ENCODE measurements at regions not wholly inside any gene's neighbourhood (a gene's known extent, or its start where the extent isn't known, plus 50 kb on each side); places are given as distances from the start of the nearest gene placed in this dataset.

GRCh38 chr11:122287401-122287800 lies 171.4 kb upstream of the BLID start:
- Histone ChIP-seq H3K79me2 (ENCODE audit: control insufficient read depth, insufficient read depth, low read length) (no peaks in the 10 kb centered on the region), H3K4me2 (ENCODE audit: control insufficient read depth, extremely low read depth, insufficient read depth, low read depth, low read length) (no peak overlapping the region), H3K36me3 (ENCODE audit: control insufficient read depth in 2 of 2, extremely low read depth in 1 of 2, insufficient read depth in 2 of 2, low read length in 2 of 2) (no peaks in the 10 kb centered on the region), H2AFZ (ENCODE audit: control insufficient read depth, low read length) (no peak overlapping the region), H3K4me3 (ENCODE audit: control insufficient read depth in 2 of 3, extremely low read depth in 1 of 3, insufficient read depth in 2 of 3, low read depth in 1 of 3, low read length in 3 of 3) (no peak overlapping the region), H4K20me1 (ENCODE audit: control insufficient read depth, extremely low read depth, insufficient read depth, low read length) (no peaks in the 10 kb centered on the region), H3K27ac (ENCODE audit: control insufficient read depth, insufficient read depth, low read length) (no peak overlapping the region), H3K9ac (ENCODE audit: control insufficient read depth, extremely low read depth, insufficient read depth, low read length) (no peak overlapping the region), H3K4me1 (ENCODE audit: control insufficient read depth, extremely low read depth, insufficient read depth, low read length) (no peaks in the 10 kb centered on the region), H3K9me3 (ENCODE audit: control insufficient read depth, low read depth, low read length) (no peaks in the 10 kb centered on the region), H3K27me3 (ENCODE audit: control insufficient read depth, extremely low read depth, insufficient read depth, low read length) (no peaks in the 10 kb centered on the region), H3K9me1 (ENCODE audit: control insufficient read depth, extremely low read depth, insufficient read depth, low read length) (no peaks in the 10 kb centered on the region)
- TF ChIP-seq EZH2 (IDR thresholded peaks at IDR 0.05; ENCODE audit: low read length) (no peak), CTCF (optimal IDR thresholded peaks at IDR 0.05 in 1 of 3, IDR thresholded peaks at IDR 0.05 in 1 of 3, conservative IDR thresholded peaks at IDR 0.05 in 1 of 3; ENCODE audit: extremely low read depth in 1 of 3, insufficient read depth in 2 of 3, low read length in 3 of 3) (no peak)
- dilution Hi-C loops (cut with MboI; ENCODE audit: extremely low pct_ligation_motif_present, low sequenced_read_pairs): no loop called here
- FAIRE-seq: no peak
- no peak for DNase-seq (ENCODE audit: low read depth, low spot score)

- no peak overlapping the region for H3K4me2 ChIP-seq (ENCODE audit: control insufficient read depth, extremely low read depth, insufficient read depth, low read depth, low read length)
- H3K4me1 ChIP-seq (ENCODE audit: control insufficient read depth, extremely low read depth, insufficient read depth, low read length): no peaks in the 10 kb centered on the region
- no peaks in the 10 kb centered on the region for H3K79me2 ChIP-seq (ENCODE audit: control insufficient read depth, insufficient read depth, low read length)
- no peak overlapping the region for H3K9ac ChIP-seq (ENCODE audit: control insufficient read depth, extremely low read depth, insufficient read depth, low read length)
- no peak overlapping the region for H3K27ac ChIP-seq (ENCODE audit: control insufficient read depth, insufficient read depth, low read length)
- no peaks in the 10 kb centered on the region for H3K9me3 ChIP-seq (ENCODE audit: control insufficient read depth, low read depth, low read length)
- no peak for TF ChIP-seq EZH2 (IDR thresholded peaks at IDR 0.05; ENCODE audit: low read length)
- dilution Hi-C loops (cut with MboI; ENCODE audit: extremely low pct_ligation_motif_present, low sequenced_read_pairs): no loop called here
- no peaks in the 10 kb centered on the region for H4K20me1 ChIP-seq (ENCODE audit: control insufficient read depth, extremely low read depth, insufficient read depth, low read length)
- H3K27me3 ChIP-seq (ENCODE audit: control insufficient read depth, extremely low read depth, insufficient read depth, low read length): no peaks in the 10 kb centered on the region
- FAIRE-seq (no peak), DNase-seq (ENCODE audit: low read depth, low spot score) (no peak)
- H3K36me3 ChIP-seq (ENCODE audit: control insufficient read depth in 2 of 2, extremely low read depth in 1 of 2, insufficient read depth in 2 of 2, low read length in 2 of 2): no peaks in the 10 kb centered on the region
- H2AFZ ChIP-seq (ENCODE audit: control insufficient read depth, low read length): no peak overlapping the region
- no peaks in the 10 kb centered on the region for H3K9me1 ChIP-seq (ENCODE audit: control insufficient read depth, extremely low read depth, insufficient read depth, low read length)
- H3K4me3 ChIP-seq (ENCODE audit: control insufficient read depth in 2 of 3, extremely low read depth in 1 of 3, insufficient read depth in 2 of 3, low read depth in 1 of 3, low read length in 3 of 3): no peak overlapping the region
Measured at GRCh38 chr11:122285070-122285988, 169.3 kb upstream of the BLID start.
